ENCODE measurements at regions not wholly inside any gene's neighbourhood (a gene's known extent, or its start where the extent isn't known, plus 50 kb on each side); places are given as distances from the start of the nearest gene placed in this dataset.
"Not testable (repeated sequence)": the region's sequence is repeated elsewhere in the genome, so short reads cannot be mapped to it uniquely, and the experiment has no call there.

DNA sequence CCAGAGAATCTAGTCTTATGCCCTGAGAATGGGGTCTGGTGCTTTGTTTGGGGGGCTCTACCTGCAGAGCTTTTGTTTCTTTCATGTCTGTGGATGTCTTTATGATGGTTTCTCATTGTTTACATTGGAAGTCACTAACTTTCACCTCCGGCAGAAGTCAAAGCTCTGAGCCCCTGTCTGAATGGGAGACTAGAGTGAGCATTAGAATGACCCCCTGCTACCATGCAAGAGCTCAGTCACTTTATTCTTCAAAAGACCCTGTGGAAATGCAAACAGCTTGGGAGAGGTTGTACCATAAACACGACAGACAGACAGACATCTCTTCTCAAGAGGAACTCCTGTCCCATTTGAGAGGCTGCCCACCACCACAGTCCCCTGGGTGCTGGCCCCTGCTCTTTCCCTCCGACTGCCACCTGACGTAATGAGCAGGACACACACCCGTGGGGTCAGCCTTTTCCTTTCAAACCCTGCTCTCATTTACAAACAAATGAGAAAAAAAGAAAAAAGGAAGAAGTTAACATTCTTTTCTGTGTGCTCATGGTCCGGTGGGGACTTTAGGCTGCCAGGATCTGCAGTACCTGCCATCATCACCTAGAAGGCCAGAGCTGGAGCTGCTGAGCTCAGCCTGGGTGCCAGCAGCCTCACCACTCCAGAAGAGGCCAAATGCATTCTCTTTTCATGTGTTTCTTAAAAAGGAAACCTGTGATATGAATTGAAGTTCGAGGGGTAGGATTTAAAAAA, 91.6 kb downstream of the FZD1 start:
- no peak for DNase-seq (ENCODE audit: low read depth)

DNA sequence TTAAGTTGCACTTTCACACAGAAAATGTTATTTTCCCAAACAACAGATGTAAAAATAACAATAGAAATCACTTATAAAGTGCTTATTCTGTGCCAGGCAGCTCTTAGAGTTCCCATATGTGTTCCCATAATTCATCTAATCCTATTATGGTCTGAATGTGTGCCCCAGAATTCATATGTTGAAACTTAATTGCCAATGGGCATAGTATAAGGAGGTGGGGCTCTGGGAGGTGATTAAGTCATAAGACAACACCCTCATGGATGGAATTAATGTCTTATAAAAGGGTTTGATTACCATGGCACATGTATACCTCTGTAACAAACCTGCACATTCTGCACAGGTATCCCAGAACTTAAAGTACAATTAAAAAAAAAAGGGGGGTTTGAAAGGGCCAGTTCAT, 92.7 kb downstream of the FZD1 start:
- DNase-seq (ENCODE audit: low read depth), result no peak

DNA sequence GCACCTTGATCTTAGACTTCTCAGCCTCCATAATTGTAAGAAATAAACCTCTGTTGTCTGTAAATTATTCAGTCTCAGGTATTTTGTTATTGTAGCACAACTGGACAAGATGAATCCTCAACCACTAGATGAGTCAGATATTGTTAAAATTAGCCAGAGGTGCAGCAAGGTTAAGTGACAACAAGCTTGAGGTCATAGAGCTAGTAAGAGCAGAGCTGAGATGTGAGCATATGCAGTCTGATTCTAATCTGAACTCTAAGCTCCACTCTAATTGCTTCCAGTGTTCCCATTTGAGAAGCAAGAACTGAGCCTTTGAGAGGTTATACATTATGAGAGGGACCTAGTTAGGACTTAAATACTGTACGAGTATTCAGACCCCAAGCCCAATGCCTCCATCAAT, 93.1 kb downstream of the FZD1 start:
- DNase-seq (ENCODE audit: low read depth), result no peak

DNA sequence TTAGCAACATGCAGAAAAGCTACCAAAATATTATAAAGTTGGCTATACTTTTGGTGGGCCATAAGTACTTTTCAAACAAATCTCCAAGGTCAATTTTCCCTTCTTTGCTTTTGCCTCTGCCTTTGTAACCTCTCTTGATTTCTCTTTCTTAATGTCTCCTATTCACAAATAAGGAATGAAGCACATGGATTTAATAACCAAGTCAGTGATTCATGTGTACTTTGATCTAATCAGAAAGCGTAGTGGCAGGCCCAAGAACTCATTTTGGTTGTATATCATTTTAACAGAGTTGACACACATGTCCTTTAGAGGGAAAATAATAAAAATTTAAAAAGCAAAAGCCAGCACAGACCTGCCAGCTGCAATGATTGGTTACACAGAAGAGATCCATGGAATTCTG, 93.7 kb downstream of the FZD1 start:
- DNase-seq (ENCODE audit: low read depth), result no peak

DNA sequence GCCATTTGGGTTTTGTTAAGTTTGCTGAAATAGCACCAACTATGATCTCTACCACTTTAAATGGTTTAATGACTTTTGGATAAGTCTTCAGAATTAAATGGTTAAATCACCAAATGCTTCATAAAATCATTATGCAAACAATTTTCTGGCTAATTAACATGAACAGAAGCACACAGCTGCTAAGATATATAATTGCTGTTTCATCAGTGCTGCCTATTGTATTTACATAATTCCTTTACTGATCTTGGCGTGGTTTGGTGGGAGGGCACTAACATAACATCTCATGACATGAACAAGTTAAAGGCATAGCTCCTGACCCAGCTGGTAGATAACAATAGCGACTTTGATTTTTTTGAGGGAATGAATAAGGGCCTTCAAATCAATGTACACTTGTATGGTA, 94.1 kb downstream of the FZD1 start:
- no peak for DNase-seq (ENCODE audit: low read depth)

DNA sequence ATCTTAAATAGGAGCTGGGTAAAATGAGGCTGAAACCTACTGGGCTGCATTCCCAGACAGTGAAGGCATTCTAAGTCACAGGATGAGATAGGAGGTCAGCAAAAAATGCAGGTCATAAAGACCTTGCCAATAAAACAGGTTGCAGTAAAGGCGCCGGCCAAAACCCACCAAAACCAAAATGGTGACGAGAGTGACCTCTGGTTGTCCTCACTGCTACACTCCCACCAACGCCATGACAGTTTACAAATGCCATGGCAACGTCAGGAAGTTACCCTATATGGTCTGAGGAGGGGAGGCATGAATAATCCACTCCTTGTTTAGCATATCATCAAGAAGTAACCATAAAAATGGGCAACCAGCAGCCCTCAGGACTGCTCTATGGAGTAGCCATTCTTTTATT, 100.9 kb downstream of the FZD1 start:
- not testable (repeated sequence) for DNase-seq (ENCODE audit: low read depth)

DNA sequence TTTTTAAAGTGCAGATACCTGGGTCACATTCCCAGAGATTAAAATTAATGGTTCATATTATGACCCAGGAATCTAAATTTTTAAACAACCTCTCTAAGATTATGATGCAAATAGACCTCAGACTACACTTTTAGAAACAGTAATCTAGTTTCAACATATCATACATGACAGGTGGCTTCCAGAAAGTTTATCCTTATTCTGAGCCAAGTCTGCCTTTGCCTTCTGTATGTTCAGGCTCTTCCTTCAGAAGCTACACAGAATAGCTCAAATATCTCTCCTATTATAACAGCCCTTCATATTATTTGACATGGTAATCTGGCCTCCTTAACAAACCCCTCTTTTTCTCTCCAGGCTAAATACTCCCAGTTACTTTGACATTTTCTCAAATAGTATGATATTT, 101.9 kb downstream of the FZD1 start:
- no peak for DNase-seq (ENCODE audit: low read depth)

DNA sequence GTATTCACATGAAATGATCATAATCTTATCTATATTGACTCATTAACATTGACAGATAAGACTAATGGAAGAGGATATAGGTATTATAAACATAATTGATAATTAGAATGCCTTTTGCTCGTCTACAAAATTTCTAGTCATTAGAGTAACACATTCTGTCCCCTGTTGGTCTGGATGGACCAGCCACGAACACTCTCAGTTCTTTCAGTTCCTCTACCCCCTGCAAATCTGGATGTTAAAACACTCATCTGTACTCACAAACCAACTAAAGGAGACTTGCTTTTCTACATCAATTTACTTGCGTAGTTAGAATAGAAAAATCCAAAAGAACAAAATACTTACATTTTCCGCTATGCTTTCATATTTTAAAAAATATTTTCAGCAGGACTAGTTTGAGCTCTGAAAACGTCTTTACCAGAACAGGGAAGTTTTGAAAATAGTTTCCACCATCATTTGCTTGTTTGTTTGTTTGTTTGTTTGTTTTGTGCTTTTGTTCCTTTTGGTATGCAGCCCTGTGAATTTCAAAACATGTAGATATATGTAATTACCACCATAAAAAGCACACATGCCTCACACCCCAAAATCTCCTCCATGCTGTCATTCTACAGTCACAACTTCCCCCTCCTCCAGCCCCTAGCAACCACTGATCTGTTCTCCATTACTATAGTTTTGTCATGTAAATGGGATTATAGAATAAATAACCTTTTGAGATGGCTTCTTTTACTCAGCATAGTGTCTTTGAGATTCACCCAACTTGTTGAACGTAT, 103.8 kb downstream of the FZD1 start:
- DNase-seq (ENCODE audit: low read depth), result no peak

DNA sequence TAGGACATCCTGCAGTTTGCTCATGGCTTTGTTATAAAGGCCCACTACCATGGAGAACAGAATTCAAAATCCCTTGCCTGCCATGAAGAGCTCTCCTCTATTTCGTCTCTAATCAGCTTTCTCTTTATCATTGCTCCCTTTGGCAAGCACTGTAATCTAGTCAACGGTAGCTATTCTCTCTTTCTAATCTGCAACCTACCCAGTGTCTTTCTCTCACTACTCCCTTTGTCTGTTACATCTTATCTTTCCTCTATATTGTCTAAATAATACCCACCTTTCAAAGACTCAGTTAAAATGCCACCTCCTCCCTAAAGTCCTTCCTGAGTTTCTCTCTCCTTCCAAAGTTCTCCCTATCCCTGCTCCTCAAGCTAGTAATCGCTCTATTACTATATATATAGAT, 108.1 kb downstream of the FZD1 start:
- no peak for DNase-seq (ENCODE audit: low read depth)

DNA sequence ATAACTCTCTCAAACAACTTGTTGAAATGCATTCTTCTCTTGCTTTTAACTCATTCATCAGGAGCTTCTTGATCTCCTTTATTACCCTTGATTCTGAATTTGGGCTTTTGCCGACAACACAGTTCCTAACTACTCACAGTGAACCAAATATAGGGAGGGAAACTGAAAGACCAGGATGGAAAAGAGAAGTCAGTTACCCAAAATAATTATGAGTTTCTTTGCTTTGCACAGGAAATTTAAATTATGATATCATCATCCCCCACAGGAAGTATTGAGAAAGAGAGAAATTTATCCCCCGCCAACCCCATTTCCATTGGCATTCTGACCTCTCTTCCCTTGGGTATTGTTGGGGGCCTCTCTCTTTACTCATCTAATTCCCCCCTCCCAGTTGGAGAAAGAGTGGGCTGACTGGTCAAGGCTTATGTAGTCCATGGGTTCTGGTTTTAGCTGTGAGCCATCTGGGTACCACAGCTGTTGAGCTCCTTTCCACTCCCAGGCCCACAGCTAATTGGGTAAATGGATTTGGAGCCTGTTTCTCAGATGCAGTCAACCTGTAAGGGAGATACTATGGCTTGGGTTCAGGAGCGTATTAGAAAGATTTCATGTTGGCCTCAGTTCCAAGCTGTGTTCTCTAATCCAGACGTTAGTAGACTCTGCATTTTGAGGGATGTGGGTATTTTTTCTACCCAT, 109.0 kb downstream of the FZD1 start:
- no peak for DNase-seq (ENCODE audit: low read depth)

DNA sequence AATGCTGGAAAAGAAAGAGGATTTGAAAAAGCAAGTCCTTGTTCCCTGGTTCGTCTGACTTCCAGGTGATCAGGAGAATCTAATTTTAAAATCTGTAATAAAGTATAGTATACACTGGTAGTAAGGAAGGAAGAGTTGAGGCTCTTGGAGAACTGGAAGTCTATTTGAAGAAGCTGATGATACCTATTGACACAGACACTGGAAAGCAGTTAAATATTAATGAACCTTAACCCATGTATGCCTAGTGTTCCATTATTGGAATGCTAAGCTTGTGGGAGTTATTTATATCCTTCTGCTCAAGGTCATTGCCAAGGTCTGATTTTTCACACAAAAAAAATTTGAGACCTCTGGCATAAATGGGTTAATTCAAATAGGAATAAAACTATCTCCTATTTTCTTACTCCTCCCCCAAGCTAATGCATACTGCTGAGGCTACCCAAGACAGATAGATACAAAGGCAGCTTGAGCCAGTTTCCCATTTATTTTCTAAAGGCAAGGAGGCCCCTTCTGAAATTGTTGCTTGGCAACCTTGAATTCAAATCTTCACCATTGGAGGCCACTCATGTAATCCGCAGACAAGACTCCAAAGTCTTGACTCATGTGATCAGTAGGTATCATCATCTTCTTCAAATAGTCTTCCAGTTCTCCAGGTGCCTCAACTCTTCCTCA, 110.2 kb downstream of the FZD1 start:
- no peak for DNase-seq (ENCODE audit: low read depth)

DNA sequence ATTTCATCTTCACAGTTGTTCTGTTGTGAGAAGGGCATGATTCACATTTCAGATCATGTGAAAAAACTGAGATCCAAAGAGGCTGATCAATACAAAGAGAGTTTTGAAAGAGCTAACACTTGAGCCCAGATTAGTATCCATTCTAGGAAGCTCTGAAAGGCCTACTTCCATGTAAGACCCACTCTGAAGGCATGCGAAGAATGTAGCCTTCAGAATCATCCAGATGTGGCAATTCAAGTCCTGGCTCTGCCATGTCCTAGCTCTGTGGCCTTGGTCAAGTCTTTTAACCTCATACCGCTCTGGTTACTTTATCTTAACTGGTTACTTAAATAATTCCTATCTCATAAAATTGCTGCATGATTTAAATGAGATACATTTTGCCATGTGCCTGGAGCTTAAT, 111.1 kb downstream of the FZD1 start:
- DNase-seq (ENCODE audit: low read depth), result no peak

DNA sequence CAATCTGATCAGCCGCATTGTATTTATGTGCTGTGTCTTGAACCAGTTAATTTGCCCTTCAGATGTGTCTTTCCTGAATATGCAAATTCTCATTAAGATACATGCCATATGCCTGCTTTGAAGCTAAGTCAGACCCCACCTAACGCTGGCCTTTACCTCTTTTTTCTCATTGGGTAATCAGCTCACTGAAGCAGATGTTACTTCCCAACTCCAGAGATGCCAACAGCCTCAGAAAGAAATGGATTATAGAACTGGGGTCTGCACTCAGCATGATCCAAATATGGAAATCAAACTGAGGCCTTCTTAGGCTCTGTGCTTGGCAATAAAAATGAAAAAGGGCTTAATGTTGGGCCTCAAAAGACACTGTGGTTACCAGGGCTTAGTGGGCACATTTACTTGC, 113.9 kb downstream of the FZD1 start:
- DNase-seq (ENCODE audit: low read depth), result no peak

DNA sequence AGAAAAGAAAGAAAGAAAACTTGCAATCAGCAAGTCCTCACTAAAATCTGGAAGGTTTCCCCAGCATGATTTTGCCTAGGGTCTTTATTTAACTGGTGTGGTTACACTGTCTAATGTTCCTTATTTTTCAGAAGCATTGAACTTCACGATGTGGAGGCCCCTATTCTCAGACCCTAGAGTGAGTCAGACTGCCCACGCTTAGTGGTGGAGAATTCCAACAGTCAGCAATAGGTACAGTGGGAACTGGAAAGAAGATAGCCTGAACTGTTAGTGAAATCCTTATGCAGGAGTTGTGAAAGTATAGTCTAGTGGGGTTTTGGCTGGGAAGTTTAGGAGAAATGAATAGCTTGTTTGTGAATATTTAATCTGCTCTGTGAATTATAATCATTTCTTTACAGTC, 115.0 kb downstream of the FZD1 start:
- no peak for DNase-seq (ENCODE audit: low read depth)

DNA sequence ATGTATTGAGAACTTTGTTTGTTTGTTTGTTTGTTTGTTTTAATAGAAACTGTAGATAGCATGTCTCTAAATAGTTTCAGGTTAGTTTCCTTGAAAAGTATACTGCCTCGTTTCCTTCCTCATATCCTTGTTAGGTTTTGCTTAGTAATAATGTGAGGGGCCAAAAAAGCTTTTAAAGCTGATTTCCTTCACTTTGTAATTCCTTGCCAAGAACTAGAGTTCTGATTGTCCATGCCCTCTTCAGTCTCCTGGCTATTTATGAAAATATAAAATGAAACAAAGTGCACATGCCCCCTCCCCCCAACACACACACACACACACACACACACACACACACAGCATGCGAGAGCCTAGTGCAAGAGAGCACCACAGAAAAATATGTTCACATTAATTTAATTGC, 115.8 kb downstream of the FZD1 start:
- no peak for DNase-seq (ENCODE audit: low read depth)

DNA sequence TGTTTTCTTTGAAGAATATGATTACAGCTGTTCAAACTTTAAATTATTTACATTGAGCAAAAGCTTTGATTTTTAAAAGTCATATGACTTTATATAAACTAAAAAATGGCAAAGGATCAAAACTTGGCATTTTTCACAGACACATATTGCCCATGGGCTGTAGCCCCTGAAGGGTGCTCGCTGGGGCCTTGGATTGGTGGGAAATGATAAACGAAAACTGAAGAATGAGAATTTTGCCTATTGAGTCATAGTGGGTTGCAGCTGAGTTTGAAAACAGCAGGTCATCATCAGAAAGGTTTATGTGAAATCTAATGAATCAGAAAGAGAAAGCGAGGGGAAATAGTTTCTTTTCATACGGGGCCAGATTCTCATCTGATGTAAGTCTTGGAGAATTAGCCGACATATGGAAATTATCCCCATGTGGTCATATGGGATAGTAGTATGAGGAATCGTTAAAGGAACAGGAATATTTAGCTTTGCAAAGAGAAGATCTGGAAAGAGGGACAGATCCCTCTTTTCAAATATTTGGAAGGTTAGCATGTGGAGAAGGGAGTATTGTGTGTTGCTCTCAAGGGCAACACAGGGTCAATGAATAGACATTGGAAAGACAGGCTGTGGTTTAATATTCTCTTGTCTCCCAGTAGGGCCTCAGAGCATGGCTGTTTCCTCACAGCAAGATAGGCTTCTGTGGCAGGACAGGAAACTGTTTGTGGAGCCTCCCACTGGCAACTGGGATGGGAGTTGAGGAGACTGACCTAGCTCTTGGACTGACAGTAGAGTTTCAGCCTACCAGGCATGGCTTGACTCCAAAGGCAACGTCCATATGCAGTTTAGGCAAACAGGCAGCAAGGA, 119.0 kb downstream of the FZD1 start:
- DNase-seq (ENCODE audit: low read depth), result peak; percentile 56

DNA sequence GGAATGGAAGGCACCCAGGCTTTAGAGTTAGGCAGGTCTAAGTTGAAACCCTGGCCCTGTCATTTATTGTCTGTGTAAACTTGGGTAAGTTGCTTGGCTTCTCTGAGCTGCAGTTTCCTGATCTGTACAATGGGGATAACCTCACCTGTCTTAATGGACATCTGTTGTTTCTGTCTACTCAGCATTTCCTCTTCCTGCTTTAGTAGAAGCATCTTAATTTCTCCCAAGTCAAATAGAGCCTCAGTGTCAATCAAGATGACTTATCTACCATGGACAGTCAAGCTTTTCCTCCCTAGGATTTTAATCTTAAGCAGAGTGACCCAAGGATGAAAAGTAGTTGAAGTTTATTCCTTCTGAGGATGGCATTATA, 119.7 kb downstream of the FZD1 start:
- no peak for DNase-seq (ENCODE audit: low read depth)

DNA sequence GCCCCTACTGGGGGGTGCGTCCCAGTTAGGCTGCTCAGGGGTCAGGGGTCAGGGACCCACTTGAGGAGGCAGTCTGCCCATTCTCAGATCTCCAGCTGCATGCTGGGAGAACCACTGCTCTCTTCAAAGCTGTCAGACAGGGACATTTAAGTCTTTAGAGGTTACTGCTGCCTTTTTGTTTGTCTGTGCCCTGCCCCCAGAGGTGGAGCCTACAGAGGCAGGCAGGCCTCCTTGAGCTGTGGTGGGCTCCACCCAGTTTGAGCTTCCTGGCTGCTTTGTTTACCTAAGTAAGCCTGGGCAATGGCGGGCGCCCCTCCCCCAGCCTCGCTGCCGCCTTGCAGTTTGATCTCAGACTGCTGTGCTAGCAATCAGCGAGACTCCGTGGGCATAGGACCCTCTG, 130.5 kb downstream of the FZD1 start:
- DNase-seq (ENCODE audit: low read depth), result not testable (repeated sequence)

DNA sequence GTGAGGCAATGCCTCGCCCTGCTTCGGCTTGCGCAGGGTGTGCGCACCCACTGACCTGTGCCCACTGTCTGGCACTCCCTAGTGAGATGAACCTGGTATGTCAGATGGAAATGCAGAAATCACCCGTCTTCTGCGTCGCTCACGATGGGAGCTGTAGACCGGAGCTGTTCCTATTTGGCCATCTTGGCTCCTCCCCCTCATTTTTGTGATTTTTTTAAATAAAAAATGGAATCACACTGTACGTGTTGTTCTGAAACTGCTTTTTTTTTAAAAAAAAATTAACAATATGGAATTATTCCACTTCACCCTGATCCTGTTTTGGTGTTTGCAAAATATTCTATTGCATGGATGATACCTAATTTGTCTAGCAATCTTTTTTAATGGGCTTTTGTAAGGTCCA, 131.1 kb downstream of the FZD1 start:
- DNase-seq (ENCODE audit: low read depth), result not testable (repeated sequence)

DNA sequence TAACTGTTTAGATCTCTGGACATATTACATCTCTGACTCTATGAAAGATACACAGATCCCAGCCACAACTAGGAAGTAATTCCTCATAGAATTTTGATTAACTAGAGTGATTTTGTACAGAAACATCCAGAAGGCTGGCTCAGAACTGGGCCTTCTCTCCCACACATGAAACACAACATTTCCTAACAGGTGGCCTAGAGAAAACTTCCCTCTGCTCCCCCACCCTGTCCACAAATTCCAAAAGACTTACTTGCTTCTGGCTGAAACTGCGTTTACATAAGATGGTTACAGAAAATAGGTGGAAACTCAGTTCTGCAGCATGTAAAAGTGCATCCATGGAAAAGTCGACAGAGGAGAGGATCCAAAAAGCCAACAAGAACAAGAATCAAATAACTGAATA, 132.9 kb downstream of the FZD1 start:
- peak; percentile 11 for DNase-seq (ENCODE audit: low read depth)

DNA sequence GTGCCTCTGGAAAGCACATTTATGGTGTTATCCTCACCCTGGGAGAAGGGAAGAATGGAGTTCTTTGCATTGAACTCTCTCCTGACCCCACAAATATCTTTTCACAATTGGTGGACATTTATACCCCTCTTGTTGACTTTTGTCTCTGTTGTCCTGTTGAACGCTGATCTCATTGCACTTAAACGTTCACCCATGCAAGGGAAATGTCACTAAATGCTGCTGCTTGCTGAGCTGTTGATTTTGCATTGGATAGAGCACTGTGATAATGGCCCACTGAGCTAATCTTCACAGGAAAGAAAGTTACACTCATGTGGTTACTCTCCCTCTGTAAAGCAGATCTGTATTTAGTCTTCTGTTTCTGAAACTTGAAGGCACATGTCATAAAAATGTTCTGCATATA, 133.4 kb downstream of the FZD1 start:
- no peak for DNase-seq (ENCODE audit: low read depth)

DNA sequence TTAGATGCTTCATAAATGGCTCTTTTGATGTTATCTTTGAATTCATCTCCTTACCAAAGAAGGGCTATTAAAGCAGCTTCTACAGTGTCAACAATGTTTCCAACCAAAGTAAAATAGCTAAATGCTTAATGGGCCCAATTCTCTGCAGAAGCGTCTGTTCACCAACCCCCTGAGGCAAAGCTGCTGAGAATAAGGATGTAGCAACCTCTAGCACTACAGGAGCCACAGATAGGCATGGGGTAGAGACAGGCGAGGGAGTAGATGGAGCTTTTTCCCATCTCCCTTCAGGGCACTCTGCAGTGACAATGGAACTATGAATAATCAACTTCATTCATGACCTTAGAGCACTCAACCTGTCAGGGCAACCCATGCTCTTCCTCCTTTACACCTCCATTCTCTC, 134.1 kb downstream of the FZD1 start:
- DNase-seq (ENCODE audit: low read depth), result no peak

All from iris pigment epithelial cell (primary cell).